Breast epithelium (tissue), 4 donors: ENCODE measurements at regions not wholly inside any gene's neighbourhood (a gene's known extent, or its start where the extent isn't known, plus 50 kb on each side); places are given as distances from the start of the nearest gene placed in this dataset.

Experiments
- DNase-seq, 2 donors: peaks; one replicate each; pipeline ENCODE4 v3.0.0-alpha.2; 2019; ENCODE audit warnings: low spot score in 2 of 2
- H3K27ac ChIP-seq, 2 donors: fragments of 200-600 bp; sonication (generic) in 1 of 2; one replicate each; pipeline ENCODE4 v1.5.1; 2016 to 2019; ENCODE audit warnings: mild to moderate bottlenecking in 1 of 2
- H3K27me3 ChIP-seq, 2 donors: fragments of 200-600 bp; sonication (generic) in 1 of 2; one replicate each; pipeline versions ENCODE4 v1.5.1 to v1.6.0; 2017 to 2019; ENCODE audit warnings: control low read depth in 1 of 2, mild to moderate bottlenecking in 1 of 2
- H3K36me3 ChIP-seq: fragments of 200-600 bp; one replicate; pipeline ENCODE4 v1.5.1; 2019
- H3K4me1 ChIP-seq, 2 donors: fragments of 200-600 bp; sonication (generic); one replicate each; pipeline ENCODE4 v1.5.1; 2016 to 2019; ENCODE audit warnings: control low read depth in 1 of 2
- H3K4me3 ChIP-seq, 3 donors: fragments of 200-600 bp; sonication (generic); 1 replicate in 2 of 3; 2 replicates in 1 of 3; pipeline ENCODE4 v1.5.1; 2016 to 2019; ENCODE audit warnings: mild to moderate bottlenecking in 3 of 3, moderate library complexity in 2 of 3
- H3K9me3 ChIP-seq, 2 donors: fragments of 200-600 bp; sonication (generic) in 1 of 2; one replicate each; pipeline ENCODE4 v1.5.1; 2016 to 2019; ENCODE audit warnings: control low read depth in 1 of 2
- POLR2A ChIP-seq: fragments of 450-650 bp; IDR thresholded peaks from one replicate; pipeline ENCODE4 v1.6.1; 2016; ENCODE audit warnings: antibody characterized with exemption, mild to moderate bottlenecking, moderate library complexity
- POLR2AphosphoS5 ChIP-seq, 3 donors: sonication (generic); formaldehyde crosslinking; IDR thresholded peaks; one replicate each; pipeline ENCODE4 v1.6.1; 2017; ENCODE audit warnings: antibody characterized with exemption in 3 of 3
- intact Hi-C: fragments of 100-400 bp; cut with DNase I; formaldehyde crosslinking; loops from one replicate; pipeline ENCODE4 v1.15.1; 2023; ENCODE audit warnings: low total_unique reads
- TF ChIP-seq, protein P1 (sequence below), 3 donors: fragments of 450-650 bp; IDR thresholded peaks; one replicate each; pipeline ENCODE4 v1.5.1; 2016 to 2017; ENCODE audit warnings: antibody characterized with exemption in 3 of 3, mild to moderate bottlenecking in 3 of 3, moderate library complexity in 3 of 3

DNA sequence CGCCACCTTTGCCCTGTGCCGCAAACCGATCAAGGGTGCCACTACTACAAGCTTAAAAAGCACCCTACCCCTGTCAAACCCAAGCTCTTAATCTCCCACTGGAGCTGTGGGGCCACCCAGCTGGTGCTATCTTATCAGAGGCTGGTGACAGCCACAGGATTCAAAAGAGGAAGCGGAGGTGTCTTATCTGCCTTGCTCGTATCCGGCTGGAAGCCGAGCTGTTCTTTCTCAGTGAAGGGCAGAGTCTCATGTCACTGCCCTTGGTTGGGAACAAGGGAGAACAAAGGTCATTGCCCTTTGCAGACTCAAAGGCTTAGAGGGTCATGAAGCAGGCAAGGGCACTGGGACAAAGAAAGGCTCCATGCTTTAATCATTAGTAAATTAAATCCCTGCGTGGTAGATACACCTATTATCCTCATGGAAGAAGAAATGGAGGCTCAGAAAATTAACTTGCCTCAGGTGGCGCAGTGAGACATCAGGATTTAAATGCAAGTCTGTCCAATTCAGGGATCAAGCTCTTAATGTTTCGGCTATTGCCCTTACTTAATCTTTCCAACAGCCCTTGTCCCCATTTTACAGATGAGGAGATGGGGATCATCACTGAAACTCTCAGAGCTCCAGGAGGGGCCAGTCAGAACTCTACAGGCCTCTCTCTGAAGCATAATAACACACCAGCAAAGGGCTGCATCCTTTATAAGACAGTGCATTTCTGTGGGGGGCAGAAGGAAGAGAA is 360.0 kb upstream of the PROK2 start:
- Histone ChIP-seq H3K27me3 (no peaks in the 10 kb centered on the region), H3K27ac (no peak overlapping the region), H3K4me1 (no peaks in the 10 kb centered on the region), H3K9me3 (no peaks in the 10 kb centered on the region), H3K4me3 (no peak overlapping the region), H3K36me3 (no peaks in the 10 kb centered on the region)
- TF ChIP-seq, protein P1, sequence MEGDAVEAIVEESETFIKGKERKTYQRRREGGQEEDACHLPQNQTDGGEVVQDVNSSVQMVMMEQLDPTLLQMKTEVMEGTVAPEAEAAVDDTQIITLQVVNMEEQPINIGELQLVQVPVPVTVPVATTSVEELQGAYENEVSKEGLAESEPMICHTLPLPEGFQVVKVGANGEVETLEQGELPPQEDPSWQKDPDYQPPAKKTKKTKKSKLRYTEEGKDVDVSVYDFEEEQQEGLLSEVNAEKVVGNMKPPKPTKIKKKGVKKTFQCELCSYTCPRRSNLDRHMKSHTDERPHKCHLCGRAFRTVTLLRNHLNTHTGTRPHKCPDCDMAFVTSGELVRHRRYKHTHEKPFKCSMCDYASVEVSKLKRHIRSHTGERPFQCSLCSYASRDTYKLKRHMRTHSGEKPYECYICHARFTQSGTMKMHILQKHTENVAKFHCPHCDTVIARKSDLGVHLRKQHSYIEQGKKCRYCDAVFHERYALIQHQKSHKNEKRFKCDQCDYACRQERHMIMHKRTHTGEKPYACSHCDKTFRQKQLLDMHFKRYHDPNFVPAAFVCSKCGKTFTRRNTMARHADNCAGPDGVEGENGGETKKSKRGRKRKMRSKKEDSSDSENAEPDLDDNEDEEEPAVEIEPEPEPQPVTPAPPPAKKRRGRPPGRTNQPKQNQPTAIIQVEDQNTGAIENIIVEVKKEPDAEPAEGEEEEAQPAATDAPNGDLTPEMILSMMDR (IDR thresholded peaks at IDR 0.05), result no peak
- TF ChIP-seq POLR2AphosphoS5 (IDR thresholded peaks at IDR 0.05), result no peak
- intact Hi-C loops, result no loop called here
- DNase-seq, result no peak

DNA sequence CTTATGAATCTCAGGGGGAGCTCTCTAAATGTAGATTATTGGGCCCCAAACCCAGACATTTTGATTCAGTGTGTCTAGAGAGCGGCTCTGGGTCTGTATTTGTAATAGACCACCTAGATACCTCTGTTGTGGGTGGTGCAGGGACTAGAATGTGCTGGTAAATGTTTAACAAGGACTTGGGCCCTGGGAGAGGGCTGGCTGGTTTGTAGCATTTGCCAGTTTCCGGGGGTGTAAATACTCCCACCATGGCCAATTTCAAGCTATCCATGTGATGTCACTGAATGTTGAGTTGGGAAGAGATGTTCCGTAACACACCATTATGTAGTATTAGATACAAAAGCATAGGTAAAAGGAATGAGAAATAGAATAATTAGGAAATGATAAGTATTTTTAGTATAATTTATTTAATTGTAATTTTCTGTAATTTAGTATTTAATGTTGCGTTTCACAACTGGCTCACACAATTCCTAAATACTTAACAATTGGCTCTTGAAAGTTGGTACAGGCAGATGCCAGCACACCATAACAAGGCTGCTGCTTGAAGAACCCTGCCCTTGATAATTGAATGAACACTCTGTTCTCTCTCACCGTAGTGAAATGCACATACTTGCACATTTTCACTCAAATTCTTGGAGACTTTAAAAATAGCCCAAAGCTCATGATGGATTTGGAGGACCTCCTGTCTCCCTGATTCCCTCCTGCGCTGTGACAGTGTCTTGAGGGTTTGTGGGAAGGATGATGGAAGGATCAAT is 359.2 kb upstream of the PROK2 start:
- Histone ChIP-seq H3K4me3 (no peak overlapping the region), H3K36me3 (no peaks in the 10 kb centered on the region), H3K4me1 (no peaks in the 10 kb centered on the region), H3K9me3 (no peaks in the 10 kb centered on the region), H3K27ac (no peak overlapping the region), H3K27me3 (no peaks in the 10 kb centered on the region)
- TF ChIP-seq, protein P1 (IDR thresholded peaks at IDR 0.05), result no peak
- TF ChIP-seq POLR2AphosphoS5 (IDR thresholded peaks at IDR 0.05) (no peak), POLR2A (no peak)
- intact Hi-C loops, result no loop called here
- DNase-seq, result no peak

DNA sequence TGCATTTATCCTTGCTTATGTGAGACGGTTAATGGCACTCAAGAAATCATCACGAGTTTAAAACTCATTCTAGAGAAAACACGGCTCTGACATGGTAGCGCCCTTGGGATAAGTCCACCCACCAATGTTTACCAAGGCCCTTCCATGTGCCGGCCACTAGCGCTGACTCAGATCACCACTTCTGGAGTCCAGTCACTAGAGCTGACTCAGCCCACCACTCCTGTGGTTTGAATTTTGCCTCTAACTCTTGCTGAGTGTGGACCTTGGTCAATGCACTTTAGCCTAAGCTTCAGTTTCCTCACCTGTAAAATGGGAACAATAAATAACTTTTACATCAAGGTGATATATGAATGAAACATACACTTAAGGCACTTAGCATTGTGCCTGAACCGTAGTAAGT is 358.4 kb upstream of the PROK2 start:
- TF ChIP-seq, protein P1 (IDR thresholded peaks at IDR 0.05), result no peak
- TF ChIP-seq POLR2AphosphoS5 (IDR thresholded peaks at IDR 0.05) (no peak), POLR2A (no peak)
- Histone ChIP-seq H3K4me3 (no peak overlapping the region), H3K9me3 (no peaks in the 10 kb centered on the region), H3K36me3 (no peaks in the 10 kb centered on the region), H3K27ac (no peak overlapping the region), H3K4me1 (no peaks in the 10 kb centered on the region), H3K27me3 (no peaks in the 10 kb centered on the region)
- intact Hi-C loops, result no loop called here
- no peak for DNase-seq

DNA sequence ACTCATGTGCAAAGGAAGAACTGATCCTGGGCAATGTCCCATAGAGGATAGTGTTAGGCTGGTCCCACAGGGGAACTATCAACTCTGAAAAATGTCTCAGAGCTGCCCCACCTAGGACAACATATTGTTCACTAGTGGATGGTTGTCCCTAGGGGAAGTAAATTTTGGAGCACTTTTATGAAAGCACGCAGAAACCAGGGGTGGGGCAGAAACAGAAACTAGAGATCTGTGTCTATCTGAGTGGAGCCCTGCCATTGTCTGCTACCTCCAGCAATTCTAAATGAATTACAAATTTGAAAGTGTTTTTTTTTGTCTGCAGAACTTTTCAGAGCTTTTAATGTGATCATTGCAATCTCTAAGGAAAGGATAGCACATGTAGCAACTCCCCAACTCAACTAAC is 357.1 kb upstream of the PROK2 start:
- intact Hi-C loops, result no loop called here
- no peak overlapping the region for H3K4me3 ChIP-seq

DNA sequence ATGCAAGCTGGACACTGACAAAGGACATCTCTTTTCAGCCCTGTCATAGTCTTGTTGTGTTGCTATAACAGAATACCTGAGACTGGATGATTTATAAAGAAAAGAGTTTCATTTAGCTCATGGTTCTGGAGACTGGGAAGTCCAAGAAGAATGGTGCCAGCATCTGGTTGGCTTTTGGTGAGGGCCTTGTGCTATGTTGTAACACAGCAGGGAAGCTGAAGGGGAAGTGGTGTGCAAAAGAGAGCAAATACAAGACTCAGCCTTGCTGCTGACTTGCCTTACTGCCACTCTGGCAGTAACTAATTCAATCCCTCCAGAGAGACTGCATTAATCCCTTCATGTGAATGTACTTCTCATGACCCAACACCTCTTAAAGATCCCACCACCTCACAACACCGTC is 356.3 kb upstream of the PROK2 start:
- no peak for DNase-seq
- H3K27me3 ChIP-seq, result no peaks in the 10 kb centered on the region
- TF ChIP-seq POLR2A, result no peak
- TF ChIP-seq POLR2AphosphoS5 (IDR thresholded peaks at IDR 0.05), result no peak
- TF ChIP-seq, protein P1 (IDR thresholded peaks at IDR 0.05), result no peak
- H3K9me3 ChIP-seq, result no peaks in the 10 kb centered on the region
- H3K27ac ChIP-seq, result no peak overlapping the region
- intact Hi-C loops, result no loop called here
- no peaks in the 10 kb centered on the region for H3K36me3 ChIP-seq
- H3K4me1 ChIP-seq, result no peaks in the 10 kb centered on the region
- no peak overlapping the region for H3K4me3 ChIP-seq

More for the DNA sequence above, 357.1 kb upstream of the PROK2 start:
- no peak for DNase-seq
- H3K27ac ChIP-seq, result no peak overlapping the region
- H3K36me3 ChIP-seq, result no peaks in the 10 kb centered on the region
- H3K9me3 ChIP-seq, result no peaks in the 10 kb centered on the region
- no peak for TF ChIP-seq POLR2AphosphoS5 (IDR thresholded peaks at IDR 0.05)
- no peak for TF ChIP-seq POLR2A
- TF ChIP-seq, protein P1 (IDR thresholded peaks at IDR 0.05), result no peak
- no peaks in the 10 kb centered on the region for H3K27me3 ChIP-seq
- H3K4me1 ChIP-seq, result no peaks in the 10 kb centered on the region
